Ovary (tissue), 3 donors: ENCODE measurements at regions not wholly inside any gene's neighbourhood (a gene's known extent, or its start where the extent isn't known, plus 50 kb on each side); places are given as distances from the start of the nearest gene placed in this dataset.

Source experiments
- CTCF ChIP-seq, 3 donors: fragments of 450-650 bp in 2 of 3; fragments of 200-600 bp in 1 of 3; IDR thresholded peaks; one replicate each; pipeline versions ENCODE4 v1.5.1 to v1.8.0; 2016 to 2022; ENCODE audit warnings: antibody characterized with exemption in 3 of 3, mild to moderate bottlenecking in 1 of 3
- EP300 ChIP-seq: sonication (generic); formaldehyde crosslinking; IDR thresholded peaks from one replicate; pipeline ENCODE4 v1.6.1; 2017; ENCODE audit warnings: antibody characterized with exemption
- POLR2A ChIP-seq: fragments of 450-650 bp; IDR thresholded peaks from one replicate; pipeline ENCODE4 v1.6.1; 2017; ENCODE audit warnings: antibody characterized with exemption, mild to moderate bottlenecking, moderate library complexity
- donor health status: DM: no; HTN: no; CAD: no.

- TF ChIP-seq CTCF (IDR thresholded peaks at IDR 0.05) (no peak), EP300 (no peak), POLR2A (no peak)
Measured at GRCh38 chr3:152892446-152892845, 57.5 kb downstream of the P2RY1 start.
